ENCODE measurements at regions not wholly inside any gene's neighbourhood (a gene's known extent, or its start where the extent isn't known, plus 50 kb on each side); places are given as distances from the start of the nearest gene placed in this dataset.

GRCh38 chr18:22691946-22692710, 241.0 kb upstream of the RBBP8 start:
- no peaks in the 10 kb centered on the region for H3K4me1 ChIP-seq (ENCODE audit: control insufficient read depth, insufficient read depth, low read length, poor library complexity, severe bottlenecking)
- no peaks in the 10 kb centered on the region for H3K27me3 ChIP-seq (ENCODE audit: control insufficient read depth, insufficient read depth, low read length)
- H3K36me3 Mint-ChIP-seq, result no peaks in the 10 kb centered on the region
- no peak overlapping the region for H3K4me3 Mint-ChIP-seq
- peaks cover 4% of the 10 kb centered on the region for H3K27me3 Mint-ChIP-seq
- H3K27ac Mint-ChIP-seq, result no peak overlapping the region
- no peaks in the 10 kb centered on the region for H3K36me3 ChIP-seq (ENCODE audit: control insufficient read depth, insufficient read depth, low read length)
- H3K9me3 Mint-ChIP-seq, result no peaks in the 10 kb centered on the region
- no peaks in the 10 kb centered on the region for H3K9me3 ChIP-seq (ENCODE audit: control insufficient read depth in 2 of 2, low read length in 2 of 2)
- H3K4me1 Mint-ChIP-seq, result no peaks in the 10 kb centered on the region
- H3K27ac ChIP-seq (ENCODE audit: insufficient read depth, low read length, poor library complexity, severe bottlenecking), result no peak overlapping the region
- ATAC-seq (ENCODE audit: low read depth in 2 of 2), result no peak
- no peak for DNase-seq
- no peak overlapping the region for H3K4me3 ChIP-seq (ENCODE audit: low read depth, low read length)

- H3K36me3 Mint-ChIP-seq, result no peaks in the 10 kb centered on the region
- no peaks in the 10 kb centered on the region for H3K36me3 ChIP-seq (ENCODE audit: control insufficient read depth, insufficient read depth, low read length)
Observed at GRCh38 chr18:22694954-22695353, 238.2 kb upstream of the RBBP8 start.

GRCh38 chr18:22695674-22696073, 237.5 kb upstream of the RBBP8 start:
- H3K27ac Mint-ChIP-seq, result no peak overlapping the region
- no peaks in the 10 kb centered on the region for H3K4me1 Mint-ChIP-seq
- ATAC-seq (ENCODE audit: low read depth in 2 of 2), result no peak
- no peak overlapping the region for H3K27ac ChIP-seq (ENCODE audit: insufficient read depth, low read length, poor library complexity, severe bottlenecking)
- H3K9me3 ChIP-seq (ENCODE audit: control insufficient read depth in 2 of 2, low read length in 2 of 2), result no peaks in the 10 kb centered on the region
- no peaks in the 10 kb centered on the region for H3K36me3 Mint-ChIP-seq
- no peak overlapping the region for H3K4me3 ChIP-seq (ENCODE audit: low read depth, low read length)
- no peaks in the 10 kb centered on the region for H3K27me3 ChIP-seq (ENCODE audit: control insufficient read depth, insufficient read depth, low read length)
- DNase-seq, result no peak
- H3K9me3 Mint-ChIP-seq, result peaks cover 0 to 3% (median 0%) of the 10 kb centered on the region in 7 donors
- peaks cover 13% of the 10 kb centered on the region for H3K27me3 Mint-ChIP-seq
- no peak overlapping the region for H3K4me3 Mint-ChIP-seq
- no peaks in the 10 kb centered on the region for H3K36me3 ChIP-seq (ENCODE audit: control insufficient read depth, insufficient read depth, low read length)
- H3K4me1 ChIP-seq (ENCODE audit: control insufficient read depth, insufficient read depth, low read length, poor library complexity, severe bottlenecking), result no peaks in the 10 kb centered on the region

More at GRCh38 chr18:22694954-22695353, 238.2 kb upstream of the RBBP8 start:
- Histone ChIP-seq H3K27me3 (ENCODE audit: control insufficient read depth, insufficient read depth, low read length) (no peaks in the 10 kb centered on the region), H3K27ac (ENCODE audit: insufficient read depth, low read length, poor library complexity, severe bottlenecking) (no peak overlapping the region), H3K9me3 (ENCODE audit: control insufficient read depth in 2 of 2, low read length in 2 of 2) (no peaks in the 10 kb centered on the region), H3K4me3 (ENCODE audit: low read depth, low read length) (no peak overlapping the region), H3K4me1 (ENCODE audit: control insufficient read depth, insufficient read depth, low read length, poor library complexity, severe bottlenecking) (no peaks in the 10 kb centered on the region)
- DNase-seq (no peak), ATAC-seq (ENCODE audit: low read depth in 2 of 2) (no peak)
- Mint-ChIP-seq H3K27me3 (peaks cover 12% of the 10 kb centered on the region), H3K4me1 (no peaks in the 10 kb centered on the region), H3K27ac (no peak overlapping the region), H3K9me3 (peaks cover 0 to 2% (median 0%) of the 10 kb centered on the region in 7 donors), H3K4me3 (no peak overlapping the region)

- Mint-ChIP-seq H3K4me1 (no peaks in the 10 kb centered on the region), H3K4me3 (no peak overlapping the region), H3K27ac (no peak overlapping the region), H3K36me3 (no peaks in the 10 kb centered on the region), H3K9me3 (peaks cover 0 to 3% (median 0%) of the 10 kb centered on the region in 7 donors), H3K27me3 (peaks cover 19% of the 10 kb centered on the region)
- ATAC-seq (ENCODE audit: low read depth in 2 of 2) (no peak), DNase-seq (no peak)
- Histone ChIP-seq H3K36me3 (ENCODE audit: control insufficient read depth, insufficient read depth, low read length) (no peaks in the 10 kb centered on the region), H3K27ac (ENCODE audit: insufficient read depth, low read length, poor library complexity, severe bottlenecking) (no peak overlapping the region), H3K4me3 (ENCODE audit: low read depth, low read length) (no peak overlapping the region), H3K4me1 (ENCODE audit: control insufficient read depth, insufficient read depth, low read length, poor library complexity, severe bottlenecking) (no peaks in the 10 kb centered on the region), H3K27me3 (ENCODE audit: control insufficient read depth, insufficient read depth, low read length) (no peaks in the 10 kb centered on the region), H3K9me3 (ENCODE audit: control insufficient read depth in 2 of 2, low read length in 2 of 2) (no peaks in the 10 kb centered on the region)
Observed at GRCh38 chr18:22697561-22697960, 235.6 kb upstream of the RBBP8 start.

GRCh38 chr18:22698711-22699110, 234.4 kb upstream of the RBBP8 start:
- Histone ChIP-seq H3K4me3 (ENCODE audit: low read depth, low read length) (no peak overlapping the region), H3K27ac (ENCODE audit: insufficient read depth, low read length, poor library complexity, severe bottlenecking) (no peak overlapping the region), H3K4me1 (ENCODE audit: control insufficient read depth, insufficient read depth, low read length, poor library complexity, severe bottlenecking) (no peaks in the 10 kb centered on the region), H3K27me3 (ENCODE audit: control insufficient read depth, insufficient read depth, low read length) (no peaks in the 10 kb centered on the region), H3K36me3 (ENCODE audit: control insufficient read depth, insufficient read depth, low read length) (no peaks in the 10 kb centered on the region), H3K9me3 (ENCODE audit: control insufficient read depth in 2 of 2, low read length in 2 of 2) (no peaks in the 10 kb centered on the region)
- DNase-seq (no peak), ATAC-seq (ENCODE audit: low read depth in 2 of 2) (no peak)
- H3K4me1 Mint-ChIP-seq, result no peaks in the 10 kb centered on the region
- no peaks in the 10 kb centered on the region for H3K36me3 Mint-ChIP-seq
- no peak overlapping the region for H3K27ac Mint-ChIP-seq
- H3K27me3 Mint-ChIP-seq, result peaks cover 25% of the 10 kb centered on the region
- H3K4me3 Mint-ChIP-seq, result no peak overlapping the region
- H3K9me3 Mint-ChIP-seq, result peaks cover 0 to 3% (median 0%) of the 10 kb centered on the region in 7 donors

GRCh38 chr18:22699629-22700028, 233.5 kb upstream of the RBBP8 start:
- no peak overlapping the region for H3K4me3 Mint-ChIP-seq
- peaks cover 0 to 3% (median 0%) of the 10 kb centered on the region in 7 donors for H3K9me3 Mint-ChIP-seq

GRCh38 chr18:22700920-22701319, 232.2 kb upstream of the RBBP8 start:
- Mint-ChIP-seq H3K27me3 (peaks cover 21% of the 10 kb centered on the region), H3K9me3 (peaks cover 0 to 3% (median 0%) of the 10 kb centered on the region in 7 donors), H3K4me1 (no peaks in the 10 kb centered on the region), H3K4me3 (no peak overlapping the region), H3K36me3 (no peaks in the 10 kb centered on the region), H3K27ac (no peak overlapping the region)
- DNase-seq (no peak), ATAC-seq (ENCODE audit: low read depth in 2 of 2) (no peak)
- Histone ChIP-seq H3K4me1 (ENCODE audit: control insufficient read depth, insufficient read depth, low read length, poor library complexity, severe bottlenecking) (no peaks in the 10 kb centered on the region), H3K36me3 (ENCODE audit: control insufficient read depth, insufficient read depth, low read length) (no peaks in the 10 kb centered on the region), H3K9me3 (ENCODE audit: control insufficient read depth in 2 of 2, low read length in 2 of 2) (no peaks in the 10 kb centered on the region), H3K27me3 (ENCODE audit: control insufficient read depth, insufficient read depth, low read length) (no peaks in the 10 kb centered on the region), H3K27ac (ENCODE audit: insufficient read depth, low read length, poor library complexity, severe bottlenecking) (no peak overlapping the region), H3K4me3 (ENCODE audit: low read depth, low read length) (no peak overlapping the region)

More at GRCh38 chr18:22699629-22700028, 233.5 kb upstream of the RBBP8 start:
- no peaks in the 10 kb centered on the region for H3K36me3 Mint-ChIP-seq
- ATAC-seq (ENCODE audit: low read depth in 2 of 2), result no peak
- no peak for DNase-seq
- H3K4me1 ChIP-seq (ENCODE audit: control insufficient read depth, insufficient read depth, low read length, poor library complexity, severe bottlenecking), result no peaks in the 10 kb centered on the region
- no peaks in the 10 kb centered on the region for H3K36me3 ChIP-seq (ENCODE audit: control insufficient read depth, insufficient read depth, low read length)
- H3K9me3 ChIP-seq (ENCODE audit: control insufficient read depth in 2 of 2, low read length in 2 of 2), result no peaks in the 10 kb centered on the region
- H3K27ac Mint-ChIP-seq, result no peak overlapping the region
- no peaks in the 10 kb centered on the region for H3K27me3 ChIP-seq (ENCODE audit: control insufficient read depth, insufficient read depth, low read length)
- H3K4me1 Mint-ChIP-seq, result no peaks in the 10 kb centered on the region
- H3K4me3 ChIP-seq (ENCODE audit: low read depth, low read length), result no peak overlapping the region
- H3K27ac ChIP-seq (ENCODE audit: insufficient read depth, low read length, poor library complexity, severe bottlenecking), result no peak overlapping the region
- H3K27me3 Mint-ChIP-seq, result peaks cover 21% of the 10 kb centered on the region

GRCh38 chr18:22701326-22701725, 231.8 kb upstream of the RBBP8 start:
- peaks cover 0 to 6% (median 0%) of the 10 kb centered on the region in 7 donors for H3K9me3 Mint-ChIP-seq
- peaks cover 21% of the 10 kb centered on the region for H3K27me3 Mint-ChIP-seq
- Histone ChIP-seq H3K9me3 (ENCODE audit: control insufficient read depth in 2 of 2, low read length in 2 of 2) (no peaks in the 10 kb centered on the region), H3K27ac (ENCODE audit: insufficient read depth, low read length, poor library complexity, severe bottlenecking) (no peak overlapping the region), H3K36me3 (ENCODE audit: control insufficient read depth, insufficient read depth, low read length) (no peaks in the 10 kb centered on the region), H3K4me1 (ENCODE audit: control insufficient read depth, insufficient read depth, low read length, poor library complexity, severe bottlenecking) (no peaks in the 10 kb centered on the region), H3K27me3 (ENCODE audit: control insufficient read depth, insufficient read depth, low read length) (no peaks in the 10 kb centered on the region), H3K4me3 (ENCODE audit: low read depth, low read length) (no peak overlapping the region)
- ATAC-seq (ENCODE audit: low read depth in 2 of 2) (no peak), DNase-seq (no peak)
- no peaks in the 10 kb centered on the region for H3K4me1 Mint-ChIP-seq
- no peak overlapping the region for H3K27ac Mint-ChIP-seq
- H3K36me3 Mint-ChIP-seq, result no peaks in the 10 kb centered on the region
- H3K4me3 Mint-ChIP-seq, result no peak overlapping the region
